Brain microvascular endothelial cell (primary cell): ENCODE measurements at regions not wholly inside any gene's neighbourhood (a gene's known extent, or its start where the extent isn't known, plus 50 kb on each side); places are given as distances from the start of the nearest gene placed in this dataset.
"Not testable (repeated sequence)": the region's sequence is repeated elsewhere in the genome, so short reads cannot be mapped to it uniquely, and the experiment has no call there.

Experiments
- DNase-seq: peaks from one replicate; pipeline ENCODE4 v3.0.0-alpha.2; 2020
- H3K27ac ChIP-seq: fragments of 250-450 bp; sonication (Bioruptor Pico); 2 replicates; pipeline ENCODE4 v1.5.1; 2020; ENCODE audit warnings: mild to moderate bottlenecking, moderate library complexity
- H3K27me3 ChIP-seq: fragments of 250-450 bp; sonication (Bioruptor Pico); replicated peaks from 2 replicates; pipeline ENCODE4 v1.5.1; 2020; ENCODE audit warnings: mild to moderate bottlenecking
- H3K36me3 ChIP-seq: fragments of 250-450 bp; sonication (Bioruptor Pico); replicated peaks from 2 replicates; pipeline ENCODE4 v1.5.1; 2020; ENCODE audit warnings: mild to moderate bottlenecking
- H3K4me3 ChIP-seq: 2 replicates; pipeline ENCODE4 v1.5.1; 2011; ENCODE audit warnings: low read depth, mild to moderate bottlenecking, control low read depth, low read length, moderate library complexity
- in situ Hi-C: cut with HindIII; loops from 2 replicates; pipeline ENCODE4 v1.10.0; 2017; ENCODE audit warnings: low sequenced_read_pairs, low pct_ligation_motif_present
- TF ChIP-seq, protein P1 (sequence below): IDR thresholded peaks from 2 replicates; pipeline ENCODE4 v1.5.1; 2011; ENCODE audit warnings: low read depth, mild to moderate bottlenecking, moderate library complexity, low read length, control low read depth, inconsistent platforms; ENCODE audit errors: missing control alignments

DNA sequence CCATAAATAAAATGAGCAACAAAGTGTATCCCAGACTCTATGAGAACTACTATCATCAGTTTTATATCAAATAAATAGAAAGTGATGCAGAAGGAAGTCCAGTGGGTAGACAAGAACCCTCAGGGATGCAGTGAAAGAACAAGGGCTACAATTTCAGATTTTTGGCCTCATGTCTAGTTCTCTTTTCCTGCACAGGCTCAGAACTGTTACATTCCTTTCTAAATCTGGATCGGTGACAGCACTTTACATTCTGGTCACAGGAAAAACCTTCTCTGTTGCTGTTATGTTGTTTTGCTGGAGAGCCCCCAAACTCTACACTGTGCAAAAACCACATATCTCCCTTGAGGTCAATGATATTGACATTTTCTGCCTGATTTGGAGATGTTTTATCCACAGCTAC is 108.8 kb upstream of the ANO5 start:
- no peak for DNase-seq
- H3K4me3 ChIP-seq: no peak overlapping the region
- no peaks in the 10 kb centered on the region for H3K36me3 ChIP-seq
- in situ Hi-C loops: no loop called here
- TF ChIP-seq, protein P1, sequence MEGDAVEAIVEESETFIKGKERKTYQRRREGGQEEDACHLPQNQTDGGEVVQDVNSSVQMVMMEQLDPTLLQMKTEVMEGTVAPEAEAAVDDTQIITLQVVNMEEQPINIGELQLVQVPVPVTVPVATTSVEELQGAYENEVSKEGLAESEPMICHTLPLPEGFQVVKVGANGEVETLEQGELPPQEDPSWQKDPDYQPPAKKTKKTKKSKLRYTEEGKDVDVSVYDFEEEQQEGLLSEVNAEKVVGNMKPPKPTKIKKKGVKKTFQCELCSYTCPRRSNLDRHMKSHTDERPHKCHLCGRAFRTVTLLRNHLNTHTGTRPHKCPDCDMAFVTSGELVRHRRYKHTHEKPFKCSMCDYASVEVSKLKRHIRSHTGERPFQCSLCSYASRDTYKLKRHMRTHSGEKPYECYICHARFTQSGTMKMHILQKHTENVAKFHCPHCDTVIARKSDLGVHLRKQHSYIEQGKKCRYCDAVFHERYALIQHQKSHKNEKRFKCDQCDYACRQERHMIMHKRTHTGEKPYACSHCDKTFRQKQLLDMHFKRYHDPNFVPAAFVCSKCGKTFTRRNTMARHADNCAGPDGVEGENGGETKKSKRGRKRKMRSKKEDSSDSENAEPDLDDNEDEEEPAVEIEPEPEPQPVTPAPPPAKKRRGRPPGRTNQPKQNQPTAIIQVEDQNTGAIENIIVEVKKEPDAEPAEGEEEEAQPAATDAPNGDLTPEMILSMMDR: no peak
- no peaks in the 10 kb centered on the region for H3K27me3 ChIP-seq
- H3K27ac ChIP-seq: no peak overlapping the region

DNA sequence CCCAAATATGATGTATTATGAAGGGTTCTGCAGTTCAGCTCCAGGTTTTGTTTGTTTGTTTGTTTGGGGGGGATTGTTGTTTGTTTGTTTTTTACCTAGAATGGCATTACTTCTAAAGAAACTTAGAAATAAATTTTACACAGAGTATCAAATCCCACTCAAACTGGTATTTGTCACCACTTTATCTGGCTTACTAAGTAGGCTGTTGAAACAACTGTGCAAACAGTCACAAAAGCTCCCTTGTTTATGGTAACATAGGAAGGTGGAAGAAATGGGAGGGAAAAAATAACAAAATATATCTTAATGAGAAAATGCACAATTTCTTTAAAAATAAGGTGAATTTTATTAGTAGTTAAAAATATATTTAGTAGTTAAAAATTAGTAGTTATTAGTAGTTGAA is 108.3 kb upstream of the ANO5 start:
- Histone ChIP-seq H3K27me3 (no peaks in the 10 kb centered on the region), H3K36me3 (no peaks in the 10 kb centered on the region), H3K4me3 (no peak overlapping the region), H3K27ac (no peak overlapping the region)
- TF ChIP-seq, protein P1: no peak
- no peak for DNase-seq
- in situ Hi-C loops: no loop called here

DNA sequence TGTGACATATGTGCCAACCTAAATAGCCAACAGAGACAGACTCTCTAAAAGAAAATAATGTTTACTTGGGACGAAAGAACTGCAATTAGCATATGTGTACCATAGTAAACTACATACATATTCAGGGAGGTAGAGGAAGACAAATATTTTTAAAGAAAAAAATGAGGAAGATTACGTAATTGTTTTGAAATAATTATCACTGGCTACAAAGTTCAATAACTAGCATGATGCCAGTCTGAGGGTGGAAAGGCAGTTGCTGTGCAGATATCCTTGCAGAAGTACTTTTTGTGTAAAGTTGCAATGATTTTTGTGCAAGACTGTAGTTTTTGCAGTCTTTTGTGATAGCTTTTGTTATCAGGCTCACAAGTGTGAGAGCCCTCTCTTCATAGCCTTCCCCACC is 103.3 kb upstream of the ANO5 start:
- no peak overlapping the region for H3K27ac ChIP-seq
- in situ Hi-C loops: no loop called here
- TF ChIP-seq, protein P1: no peak
- no peaks in the 10 kb centered on the region for H3K36me3 ChIP-seq
- no peaks in the 10 kb centered on the region for H3K27me3 ChIP-seq
- DNase-seq: no peak
- H3K4me3 ChIP-seq: no peak overlapping the region

DNA sequence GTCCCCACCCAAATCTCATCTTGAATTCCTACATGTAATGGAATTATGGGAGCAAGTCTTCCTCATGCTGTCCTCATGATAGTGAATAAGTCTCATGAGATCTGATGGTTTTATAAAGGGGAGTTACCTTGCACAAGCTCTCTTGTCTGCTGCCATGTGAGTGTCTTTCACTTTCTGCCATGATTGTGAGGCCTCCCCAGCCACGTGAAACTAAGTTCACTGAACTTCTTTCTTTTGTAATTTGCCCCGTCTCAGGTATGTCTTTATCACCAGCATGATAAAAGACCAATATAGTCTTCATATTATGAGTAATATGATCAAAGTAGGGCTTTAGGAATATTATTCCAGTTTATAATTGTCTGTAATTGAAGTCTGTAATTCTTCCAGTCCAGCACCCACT is 86.3 kb upstream of the ANO5 start:
- H3K36me3 ChIP-seq: no peaks in the 10 kb centered on the region
- H3K27ac ChIP-seq: no peak overlapping the region
- TF ChIP-seq, protein P1: no peak
- H3K4me3 ChIP-seq: no peak overlapping the region
- H3K27me3 ChIP-seq: no peaks in the 10 kb centered on the region
- DNase-seq: no peak
- in situ Hi-C loops: no loop called here

DNA sequence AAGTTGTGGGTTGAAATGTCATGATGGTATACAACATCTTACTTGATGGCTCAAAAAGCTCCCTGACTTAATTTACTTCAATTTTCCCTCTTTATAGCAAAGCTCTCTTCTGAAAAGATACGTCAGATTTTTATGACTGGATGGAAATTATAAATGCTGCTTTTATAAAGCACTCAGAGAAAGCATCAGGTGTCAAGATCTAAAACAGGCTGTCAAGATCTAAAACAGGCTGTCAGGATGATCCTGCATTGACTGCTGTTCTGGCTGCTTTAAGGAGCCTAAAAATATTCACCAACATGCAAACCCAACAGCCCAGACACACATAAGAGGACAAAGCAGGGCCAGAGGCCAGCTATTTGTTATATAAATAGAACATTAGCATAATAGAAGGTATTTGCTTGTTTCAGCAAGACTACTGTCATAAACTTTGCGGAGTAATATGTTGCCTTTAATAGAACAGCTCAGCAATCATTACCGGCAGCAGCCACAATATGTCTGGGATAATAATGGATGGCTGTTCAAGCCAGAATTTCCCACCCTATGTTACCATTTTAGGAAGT is 77.3 kb upstream of the ANO5 start:
- in situ Hi-C loops: no loop called here
- TF ChIP-seq, protein P1: no peak
- H3K4me3 ChIP-seq: no peak overlapping the region

DNA sequence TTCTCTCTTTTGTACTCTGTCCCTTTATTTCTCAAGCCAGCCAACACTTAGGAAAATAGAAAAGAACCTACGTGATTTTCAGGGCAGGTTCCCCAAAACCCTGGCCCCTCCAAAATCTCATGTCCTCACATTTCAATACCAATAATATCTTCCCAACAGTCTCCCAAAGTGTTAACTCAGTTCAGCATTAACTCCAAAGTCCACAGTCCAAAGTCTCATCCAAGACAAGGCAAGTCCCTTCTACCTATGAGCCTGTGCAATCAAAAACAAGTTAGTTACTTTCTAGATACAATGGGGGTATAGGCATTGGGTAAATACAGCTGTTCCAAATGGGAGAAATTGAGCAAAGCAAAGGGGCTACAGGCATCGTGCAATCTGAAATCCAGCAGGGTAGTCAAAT is 64.9 kb upstream of the ANO5 start:
- in situ Hi-C loops, DNase-seq, H3K27ac ChIP-seq, H3K4me3 ChIP-seq, H3K36me3 ChIP-seq, H3K27me3 ChIP-seq: not testable (repeated sequence)

More for the DNA sequence above, 77.3 kb upstream of the ANO5 start:
- Histone ChIP-seq H3K27ac (no peak overlapping the region), H3K36me3 (no peaks in the 10 kb centered on the region), H3K27me3 (no peaks in the 10 kb centered on the region)
- DNase-seq: no peak
